ENCODE measurements at regions not wholly inside any gene's neighbourhood (a gene's known extent, or its start where the extent isn't known, plus 50 kb on each side); places are given as distances from the start of the nearest gene placed in this dataset.

DNA sequence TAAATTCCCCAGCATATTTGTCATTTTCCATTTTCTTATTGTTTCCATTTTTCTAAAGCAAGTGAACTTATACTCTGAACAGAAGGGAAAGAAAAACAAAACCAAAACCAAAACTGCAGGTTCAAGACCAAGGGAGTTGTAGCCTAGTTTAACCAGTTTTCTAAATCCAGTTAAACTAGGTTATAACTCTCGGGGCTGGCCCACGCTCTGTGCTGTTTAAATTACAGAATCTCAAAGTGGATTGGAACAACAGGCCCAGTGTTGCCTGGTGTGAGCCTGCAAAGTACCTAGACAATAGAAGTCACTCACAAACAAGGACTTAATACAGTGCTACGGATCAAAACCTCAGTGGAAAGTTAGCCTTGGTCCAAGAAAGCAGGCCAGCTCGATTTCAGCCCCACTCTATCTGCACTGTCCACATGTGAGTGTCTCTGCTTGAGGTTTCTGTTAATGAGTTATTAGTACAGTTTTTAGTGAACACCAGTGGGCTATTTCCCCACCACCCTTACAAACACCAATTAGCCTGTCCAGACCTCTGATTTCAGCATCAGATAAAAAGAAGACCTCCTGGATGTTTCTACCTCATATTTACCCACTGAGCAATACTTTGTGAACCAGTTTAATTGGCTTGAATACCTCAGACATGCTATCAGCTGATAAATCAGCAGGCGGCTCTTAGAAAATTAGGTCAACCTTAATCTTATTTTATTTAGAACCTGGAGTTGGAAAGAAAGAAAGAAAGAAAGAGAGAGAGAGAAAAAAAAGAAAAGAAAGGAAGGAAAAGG lies 93.8 kb upstream of the PDZRN3 start:
- no peak overlapping the region for H3K4me3 Mint-ChIP-seq
- Histone ChIP-seq H3K27me3 (ENCODE audit: control insufficient read depth, insufficient read depth, low read length) (no peaks in the 10 kb centered on the region), H3K4me1 (ENCODE audit: control insufficient read depth, insufficient read depth, low read length, poor library complexity, severe bottlenecking) (no peaks in the 10 kb centered on the region), H3K36me3 (ENCODE audit: control insufficient read depth, insufficient read depth, low read length) (no peaks in the 10 kb centered on the region), H3K9me3 (ENCODE audit: control insufficient read depth in 2 of 2, low read length in 2 of 2) (no peaks in the 10 kb centered on the region), H3K4me3 (ENCODE audit: low read depth, low read length) (no peak overlapping the region), H3K27ac (ENCODE audit: insufficient read depth, low read length, poor library complexity, severe bottlenecking) (no peak overlapping the region)
- ATAC-seq (ENCODE audit: low read depth in 2 of 2) = no peak
- H3K9me3 Mint-ChIP-seq = peaks cover 0 to 5% (median 4%) of the 10 kb centered on the region in 7 donors
- no peaks in the 10 kb centered on the region for H3K27me3 Mint-ChIP-seq
- DNase-seq = no peak
- no peak overlapping the region for H3K27ac Mint-ChIP-seq
- no peaks in the 10 kb centered on the region for H3K36me3 Mint-ChIP-seq
- no peaks in the 10 kb centered on the region for H3K4me1 Mint-ChIP-seq

DNA sequence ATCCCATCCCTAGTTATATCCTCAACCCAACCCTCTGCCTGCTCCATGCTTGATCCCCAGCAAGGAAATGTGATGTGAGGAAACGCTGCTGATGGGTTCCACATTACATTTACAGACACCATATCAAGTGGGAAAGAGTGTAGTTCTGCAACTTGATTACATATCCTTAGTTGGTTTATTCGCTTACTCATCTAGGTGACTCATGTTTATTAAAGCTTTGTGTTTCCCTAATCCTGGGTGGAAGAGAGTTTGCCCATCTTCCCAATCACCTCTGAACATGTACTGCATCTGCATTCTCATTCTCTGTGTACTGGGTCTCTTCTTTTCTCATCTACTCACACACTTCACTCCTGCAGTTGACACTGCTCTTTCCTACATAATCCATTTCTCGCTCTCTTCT lies 91.7 kb upstream of the PDZRN3 start:
- DNase-seq (no peak), ATAC-seq (ENCODE audit: low read depth in 2 of 2) (no peak)
- H3K27ac ChIP-seq (ENCODE audit: insufficient read depth, low read length, poor library complexity, severe bottlenecking) = no peak overlapping the region

DNA sequence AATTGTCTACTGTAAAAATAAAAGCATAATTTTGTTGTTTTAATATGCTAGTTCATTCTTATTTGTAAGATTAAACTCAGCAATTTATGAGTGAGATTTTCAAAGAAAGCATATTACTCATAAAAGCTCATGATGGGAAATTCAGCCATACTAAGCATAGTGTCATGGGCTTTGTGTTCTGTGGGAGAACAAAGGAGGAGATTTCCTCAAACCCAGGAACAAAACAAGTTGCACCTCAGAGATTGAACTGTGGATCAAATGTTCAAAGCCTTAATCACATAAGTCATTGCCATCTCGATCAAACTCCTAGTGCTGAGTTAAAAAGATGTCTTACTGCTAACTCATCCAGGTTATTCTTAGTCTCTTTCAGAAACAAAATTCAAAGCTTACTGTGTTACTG lies 85.6 kb upstream of the PDZRN3 start:
- Mint-ChIP-seq H3K27ac (no peak overlapping the region), H3K36me3 (no peaks in the 10 kb centered on the region), H3K4me3 (no peak overlapping the region), H3K4me1 (no peaks in the 10 kb centered on the region), H3K9me3 (peaks cover 0 to 9% (median 3%) of the 10 kb centered on the region in 7 donors), H3K27me3 (no peaks in the 10 kb centered on the region)
- DNase-seq = no peak
- H3K4me3 ChIP-seq (ENCODE audit: low read depth, low read length) = no peak overlapping the region
- ATAC-seq (ENCODE audit: low read depth in 2 of 2) = no peak
- H3K27ac ChIP-seq (ENCODE audit: insufficient read depth, low read length, poor library complexity, severe bottlenecking) = no peak overlapping the region
- H3K9me3 ChIP-seq (ENCODE audit: control insufficient read depth in 2 of 2, low read length in 2 of 2) = no peaks in the 10 kb centered on the region
- no peaks in the 10 kb centered on the region for H3K4me1 ChIP-seq (ENCODE audit: control insufficient read depth, insufficient read depth, low read length, poor library complexity, severe bottlenecking)
- H3K27me3 ChIP-seq (ENCODE audit: control insufficient read depth, insufficient read depth, low read length) = no peaks in the 10 kb centered on the region
- no peaks in the 10 kb centered on the region for H3K36me3 ChIP-seq (ENCODE audit: control insufficient read depth, insufficient read depth, low read length)

More for the DNA sequence above, 91.7 kb upstream of the PDZRN3 start:
- no peak overlapping the region for H3K4me3 Mint-ChIP-seq
- H3K4me1 Mint-ChIP-seq = no peaks in the 10 kb centered on the region
- Histone ChIP-seq H3K27me3 (ENCODE audit: control insufficient read depth, insufficient read depth, low read length) (no peaks in the 10 kb centered on the region), H3K4me1 (ENCODE audit: control insufficient read depth, insufficient read depth, low read length, poor library complexity, severe bottlenecking) (no peaks in the 10 kb centered on the region), H3K4me3 (ENCODE audit: low read depth, low read length) (no peak overlapping the region), H3K9me3 (ENCODE audit: control insufficient read depth in 2 of 2, low read length in 2 of 2) (no peaks in the 10 kb centered on the region), H3K36me3 (ENCODE audit: control insufficient read depth, insufficient read depth, low read length) (no peaks in the 10 kb centered on the region)
- peaks cover 0 to 5% (median 2%) of the 10 kb centered on the region in 7 donors for H3K9me3 Mint-ChIP-seq
- no peaks in the 10 kb centered on the region for H3K36me3 Mint-ChIP-seq
- no peaks in the 10 kb centered on the region for H3K27me3 Mint-ChIP-seq
- H3K27ac Mint-ChIP-seq = no peak overlapping the region

DNA sequence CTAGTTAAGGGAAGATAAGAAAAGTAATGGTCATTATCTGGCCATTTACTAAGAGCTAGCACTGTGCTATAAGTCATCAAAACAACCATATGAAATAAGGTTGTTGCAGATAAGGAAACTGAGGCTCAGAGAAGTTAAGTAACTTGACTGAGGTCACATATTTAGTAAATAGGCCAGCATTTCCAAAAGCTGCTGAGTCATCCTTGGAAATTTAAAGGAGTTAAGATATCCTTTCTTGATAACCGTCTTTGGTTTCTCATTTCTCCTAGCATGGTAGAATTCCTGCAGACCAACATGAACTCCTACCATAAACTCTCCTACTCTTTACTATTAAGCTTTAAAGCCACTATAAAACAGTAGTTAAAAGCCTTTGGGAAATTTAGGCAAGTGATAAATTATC lies 85.0 kb upstream of the PDZRN3 start:
- Histone ChIP-seq H3K27me3 (ENCODE audit: control insufficient read depth, insufficient read depth, low read length) (no peaks in the 10 kb centered on the region), H3K4me3 (ENCODE audit: low read depth, low read length) (no peak overlapping the region), H3K9me3 (ENCODE audit: control insufficient read depth in 2 of 2, low read length in 2 of 2) (no peaks in the 10 kb centered on the region), H3K4me1 (ENCODE audit: control insufficient read depth, insufficient read depth, low read length, poor library complexity, severe bottlenecking) (no peaks in the 10 kb centered on the region), H3K36me3 (ENCODE audit: control insufficient read depth, insufficient read depth, low read length) (no peaks in the 10 kb centered on the region), H3K27ac (ENCODE audit: insufficient read depth, low read length, poor library complexity, severe bottlenecking) (no peak overlapping the region)
- DNase-seq (no peak), ATAC-seq (ENCODE audit: low read depth in 2 of 2) (no peak)
- Mint-ChIP-seq H3K4me3 (no peak overlapping the region), H3K36me3 (no peaks in the 10 kb centered on the region), H3K4me1 (no peaks in the 10 kb centered on the region), H3K27me3 (no peaks in the 10 kb centered on the region), H3K27ac (no peak overlapping the region), H3K9me3 (peaks cover 0 to 8% (median 3%) of the 10 kb centered on the region in 7 donors)

DNA sequence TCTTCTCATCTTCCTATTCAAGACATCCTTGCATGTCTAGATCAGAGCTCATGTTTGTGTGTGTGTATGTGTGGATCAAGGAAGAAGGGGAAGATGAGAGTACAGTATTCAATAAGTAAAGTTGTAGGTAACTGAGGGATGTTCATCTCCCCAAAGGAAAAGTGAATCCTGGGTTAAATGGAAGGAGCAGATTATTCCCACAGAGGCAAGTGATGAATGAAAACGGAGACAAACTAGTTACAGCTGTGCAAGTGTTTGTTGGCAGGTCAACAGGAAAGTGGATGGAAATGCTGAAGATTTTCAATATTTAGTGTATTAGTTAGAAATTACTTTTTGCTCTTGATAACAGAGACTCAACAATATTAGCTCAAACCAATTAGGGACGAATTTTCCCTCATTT lies 84.2 kb upstream of the PDZRN3 start:
- Mint-ChIP-seq H3K27ac (no peak overlapping the region), H3K9me3 (peaks cover 2 to 8% (median 3%) of the 10 kb centered on the region in 7 donors), H3K36me3 (no peaks in the 10 kb centered on the region), H3K4me3 (no peak overlapping the region), H3K4me1 (no peaks in the 10 kb centered on the region), H3K27me3 (no peaks in the 10 kb centered on the region)
- ATAC-seq (ENCODE audit: low read depth in 2 of 2) (no peak), DNase-seq (no peak)
- Histone ChIP-seq H3K27ac (ENCODE audit: insufficient read depth, low read length, poor library complexity, severe bottlenecking) (no peak overlapping the region), H3K9me3 (ENCODE audit: control insufficient read depth in 2 of 2, low read length in 2 of 2) (no peaks in the 10 kb centered on the region), H3K4me3 (ENCODE audit: low read depth, low read length) (no peak overlapping the region), H3K27me3 (ENCODE audit: control insufficient read depth, insufficient read depth, low read length) (no peaks in the 10 kb centered on the region), H3K36me3 (ENCODE audit: control insufficient read depth, insufficient read depth, low read length) (no peaks in the 10 kb centered on the region), H3K4me1 (ENCODE audit: control insufficient read depth, insufficient read depth, low read length, poor library complexity, severe bottlenecking) (no peaks in the 10 kb centered on the region)

DNA sequence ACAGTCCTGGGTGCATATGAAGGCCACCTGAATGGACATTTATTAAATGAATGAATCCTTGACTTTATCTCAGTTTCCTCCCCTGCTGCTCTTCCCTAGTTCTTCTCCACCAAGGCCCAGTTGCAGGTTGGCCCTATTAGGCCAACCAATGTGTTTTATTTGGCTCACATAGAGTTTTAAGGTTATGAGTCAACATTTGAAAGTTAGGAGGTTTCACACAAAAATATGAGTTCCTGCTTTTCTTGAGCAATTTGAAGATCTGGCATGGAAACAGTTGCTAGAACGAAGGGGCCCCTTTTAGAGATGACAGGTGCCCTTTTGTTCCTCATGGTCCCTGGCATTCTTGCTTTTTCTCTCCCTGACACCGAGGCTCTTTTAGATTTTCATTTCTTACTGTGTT lies 83.0 kb upstream of the PDZRN3 start:
- Histone ChIP-seq H3K27ac (ENCODE audit: insufficient read depth, low read length, poor library complexity, severe bottlenecking) (no peak overlapping the region), H3K9me3 (ENCODE audit: control insufficient read depth in 2 of 2, low read length in 2 of 2) (no peaks in the 10 kb centered on the region), H3K4me1 (ENCODE audit: control insufficient read depth, insufficient read depth, low read length, poor library complexity, severe bottlenecking) (no peaks in the 10 kb centered on the region), H3K4me3 (ENCODE audit: low read depth, low read length) (no peak overlapping the region), H3K36me3 (ENCODE audit: control insufficient read depth, insufficient read depth, low read length) (no peaks in the 10 kb centered on the region), H3K27me3 (ENCODE audit: control insufficient read depth, insufficient read depth, low read length) (no peaks in the 10 kb centered on the region)
- no peak overlapping the region for H3K4me3 Mint-ChIP-seq
- H3K27me3 Mint-ChIP-seq = no peaks in the 10 kb centered on the region
- H3K9me3 Mint-ChIP-seq = peaks cover 2 to 5% (median 3%) of the 10 kb centered on the region in 7 donors
- no peaks in the 10 kb centered on the region for H3K36me3 Mint-ChIP-seq
- DNase-seq = no peak
- H3K27ac Mint-ChIP-seq = no peak overlapping the region
- ATAC-seq (ENCODE audit: low read depth in 2 of 2) = no peak
- no peaks in the 10 kb centered on the region for H3K4me1 Mint-ChIP-seq

DNA sequence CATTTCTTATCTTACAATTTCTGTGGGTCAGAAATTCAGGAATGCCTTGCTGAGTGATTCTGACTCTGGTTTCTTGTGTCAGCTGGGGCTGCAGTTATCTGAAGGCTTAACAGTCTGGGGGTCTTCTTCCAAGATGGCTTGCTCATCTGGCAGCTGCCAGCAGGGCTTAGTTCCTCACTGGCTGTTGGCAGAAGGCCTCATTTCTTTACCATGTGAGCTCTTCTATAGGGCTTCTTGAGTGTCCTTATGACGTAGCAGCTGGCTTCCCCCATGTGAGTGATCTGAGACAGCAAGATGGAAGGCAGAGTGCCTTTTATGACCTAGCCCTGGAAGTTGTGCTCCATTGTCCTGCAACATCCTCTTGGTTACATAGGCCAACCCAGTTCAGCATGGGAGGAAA lies 82.0 kb upstream of the PDZRN3 start:
- Mint-ChIP-seq H3K4me3 (no peak overlapping the region), H3K36me3 (no peaks in the 10 kb centered on the region)

DNA sequence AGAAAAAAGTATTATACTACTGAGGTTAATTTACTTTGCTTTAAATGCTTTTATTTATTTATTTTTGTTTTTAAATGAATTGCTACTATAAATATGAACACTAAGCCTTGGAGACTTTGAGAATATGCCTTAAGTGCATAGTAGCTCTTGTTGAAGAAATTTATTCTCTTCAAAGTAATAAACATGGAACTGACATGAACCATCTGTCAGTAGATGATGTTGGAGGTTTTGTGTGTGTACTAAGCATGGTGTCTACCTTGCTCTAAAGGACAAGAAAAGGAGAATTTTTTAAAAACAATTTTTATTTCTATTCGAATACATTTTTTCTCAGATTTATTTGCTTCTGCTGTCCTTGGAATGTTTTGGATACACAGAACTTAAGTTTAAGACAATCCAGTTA lies 81.1 kb upstream of the PDZRN3 start:
- Mint-ChIP-seq H3K4me1 (no peaks in the 10 kb centered on the region), H3K27ac (no peak overlapping the region), H3K4me3 (no peak overlapping the region), H3K36me3 (no peaks in the 10 kb centered on the region), H3K9me3 (peaks cover 0 to 5% (median 3%) of the 10 kb centered on the region in 7 donors), H3K27me3 (no peaks in the 10 kb centered on the region)
- no peaks in the 10 kb centered on the region for H3K36me3 ChIP-seq (ENCODE audit: control insufficient read depth, insufficient read depth, low read length)
- ATAC-seq (ENCODE audit: low read depth in 2 of 2) = no peak
- no peak for DNase-seq
- H3K9me3 ChIP-seq (ENCODE audit: control insufficient read depth in 2 of 2, low read length in 2 of 2) = no peaks in the 10 kb centered on the region
- H3K27ac ChIP-seq (ENCODE audit: insufficient read depth, low read length, poor library complexity, severe bottlenecking) = no peak overlapping the region
- no peaks in the 10 kb centered on the region for H3K27me3 ChIP-seq (ENCODE audit: control insufficient read depth, insufficient read depth, low read length)
- no peaks in the 10 kb centered on the region for H3K4me1 ChIP-seq (ENCODE audit: control insufficient read depth, insufficient read depth, low read length, poor library complexity, severe bottlenecking)
- no peak overlapping the region for H3K4me3 ChIP-seq (ENCODE audit: low read depth, low read length)

More for the DNA sequence above, 82.0 kb upstream of the PDZRN3 start:
- Histone ChIP-seq H3K4me3 (ENCODE audit: low read depth, low read length) (no peak overlapping the region), H3K27me3 (ENCODE audit: control insufficient read depth, insufficient read depth, low read length) (no peaks in the 10 kb centered on the region), H3K4me1 (ENCODE audit: control insufficient read depth, insufficient read depth, low read length, poor library complexity, severe bottlenecking) (no peaks in the 10 kb centered on the region), H3K36me3 (ENCODE audit: control insufficient read depth, insufficient read depth, low read length) (no peaks in the 10 kb centered on the region), H3K27ac (ENCODE audit: insufficient read depth, low read length, poor library complexity, severe bottlenecking) (no peak overlapping the region), H3K9me3 (ENCODE audit: control insufficient read depth in 2 of 2, low read length in 2 of 2) (no peaks in the 10 kb centered on the region)
- no peaks in the 10 kb centered on the region for H3K4me1 Mint-ChIP-seq
- H3K27me3 Mint-ChIP-seq = no peaks in the 10 kb centered on the region
- ATAC-seq (ENCODE audit: low read depth in 2 of 2) (no peak), DNase-seq (no peak)
- peaks cover 0 to 5% (median 3%) of the 10 kb centered on the region in 7 donors for H3K9me3 Mint-ChIP-seq
- no peak overlapping the region for H3K27ac Mint-ChIP-seq

Data from CD4-positive, CD25-positive, alpha-beta regulatory T cell (primary cell).